Liver (tissue), 8 donors: ENCODE measurements at regions not wholly inside any gene's neighbourhood (a gene's known extent, or its start where the extent isn't known, plus 50 kb on each side); places are given as distances from the start of the nearest gene placed in this dataset.

Source experiments
- DNase-seq: peaks from one replicate; pipeline ENCODE4 v3.0.0-alpha.2; 2017; ENCODE audit warnings: low spot score
- H3K27ac ChIP-seq, 2 donors: one replicate each; pipeline ENCODE4 v1.7.0; 2013; ENCODE audit warnings: inconsistent platforms in 2 of 2, low read length in 2 of 2, control low read depth in 1 of 2, low read depth in 1 of 2, mild to moderate bottlenecking in 1 of 2
- H3K27me3 ChIP-seq, 4 donors: one replicate each; pipeline versions ENCODE4 v1.6.1 to v1.7.0; 2013; ENCODE audit warnings: low read length in 3 of 4, inconsistent platforms in 1 of 4, mild to moderate bottlenecking in 1 of 4, moderate library complexity in 1 of 4; ENCODE audit not compliant: control insufficient read depth in 4 of 4, insufficient read depth in 4 of 4
- H3K36me3 ChIP-seq, 4 donors: one replicate each; pipeline versions ENCODE4 v1.6.1 to v1.7.0; 2013; ENCODE audit warnings: low read length in 3 of 4, mild to moderate bottlenecking in 3 of 4, low read depth in 1 of 4, moderate library complexity in 1 of 4; ENCODE audit not compliant: control insufficient read depth in 4 of 4, insufficient read depth in 3 of 4
- H3K4me1 ChIP-seq, 4 donors: one replicate each; pipeline versions ENCODE4 v1.6.1 to v1.7.0; 2013; ENCODE audit warnings: low read length in 3 of 4, mild to moderate bottlenecking in 3 of 4, moderate library complexity in 1 of 4; ENCODE audit not compliant: control insufficient read depth in 4 of 4, insufficient read depth in 4 of 4
- H3K4me3 ChIP-seq, 3 donors: one replicate each; pipeline versions ENCODE4 v1.6.1 to v1.7.0; 2013; ENCODE audit warnings: low read length in 3 of 3, control low read depth in 1 of 3, low read depth in 1 of 3, mild to moderate bottlenecking in 1 of 3
- H3K9ac ChIP-seq, 2 donors: one replicate each; pipeline ENCODE4 v1.7.0; 2013; ENCODE audit warnings: low read length in 2 of 2, mild to moderate bottlenecking in 2 of 2, moderate library complexity in 2 of 2, control low read depth in 1 of 2, low read depth in 1 of 2
- H3K9me3 ChIP-seq, 4 donors: one replicate each; pipeline versions ENCODE4 v1.6.1 to v1.7.0; 2013; ENCODE audit warnings: low read length in 3 of 4; ENCODE audit not compliant: control insufficient read depth in 4 of 4
- GABPA ChIP-seq, 2 donors: IDR thresholded peaks in 1 of 2; conservative IDR thresholded peaks in 1 of 2; 2 replicates each; pipeline ENCODE4 v1.6.1; 2016; ENCODE audit warnings: antibody characterized with exemption in 2 of 2, mild to moderate bottlenecking in 1 of 2, moderate library complexity in 1 of 2
- HNF4A ChIP-seq, 2 donors: conservative IDR thresholded peaks; 2 replicates each; pipeline ENCODE4 v1.6.1; 2016; ENCODE audit warnings: antibody characterized with exemption in 2 of 2, mild to moderate bottlenecking in 2 of 2
- HNF4G ChIP-seq: IDR thresholded peaks from 2 replicates; pipeline ENCODE4 v1.6.1; 2016; ENCODE audit warnings: antibody characterized with exemption
- JUND ChIP-seq, 2 donors: IDR thresholded peaks; 2 replicates each; pipeline ENCODE4 v1.6.1; 2016; ENCODE audit warnings: antibody characterized with exemption in 2 of 2
- NR2F2 ChIP-seq: IDR thresholded peaks from 2 replicates; pipeline ENCODE4 v1.6.1; 2016; ENCODE audit warnings: antibody characterized with exemption
- RXRA ChIP-seq, 2 donors: IDR thresholded peaks; 2 replicates each; pipeline ENCODE4 v1.6.1; 2017 to 2018; ENCODE audit warnings: antibody characterized with exemption in 2 of 2, mild to moderate bottlenecking in 1 of 2
- SP1 ChIP-seq: IDR thresholded peaks from 2 replicates; pipeline ENCODE4 v1.6.1; 2018; ENCODE audit warnings: antibody characterized with exemption, mild to moderate bottlenecking
- TAF1 ChIP-seq: conservative IDR thresholded peaks from 2 replicates; pipeline ENCODE4 v1.6.1; 2016; ENCODE audit warnings: antibody characterized with exemption, mild to moderate bottlenecking
- YY1 ChIP-seq: IDR thresholded peaks from 2 replicates; pipeline ENCODE4 v1.6.1; 2016; ENCODE audit warnings: antibody characterized with exemption, mild to moderate bottlenecking
- WGBS: extraction: QIAGEN DNeasy Blood & Tissue Kit; methylation state at CpG from one replicate; pipeline ENCODE4 v1.1.7; 2013; 5-methylcytosine and 5-hydroxymethylcytosine counted together
- TF ChIP-seq, protein P1 (sequence below): IDR thresholded peaks from 2 replicates; pipeline ENCODE4 v1.6.1; 2016; ENCODE audit warnings: antibody characterized with exemption
- TF ChIP-seq, protein P2 (sequence below): IDR thresholded peaks from 2 replicates; pipeline ENCODE4 v1.6.1; 2016; ENCODE audit warnings: antibody characterized with exemption
- TF ChIP-seq, protein P3 (sequence below): fragments of 150-350 bp; IDR thresholded peaks from 2 replicates; pipeline ENCODE4 v1.5.1; 2017; ENCODE audit warnings: improper control_type of control experiment, low read depth, low read length; ENCODE audit not compliant: missing input control
- donor health status: healthy.
- donor health status: healthy.
- donor health status: healthy.
- donor health status: healthy.
- donor health status: healthy.

DNA sequence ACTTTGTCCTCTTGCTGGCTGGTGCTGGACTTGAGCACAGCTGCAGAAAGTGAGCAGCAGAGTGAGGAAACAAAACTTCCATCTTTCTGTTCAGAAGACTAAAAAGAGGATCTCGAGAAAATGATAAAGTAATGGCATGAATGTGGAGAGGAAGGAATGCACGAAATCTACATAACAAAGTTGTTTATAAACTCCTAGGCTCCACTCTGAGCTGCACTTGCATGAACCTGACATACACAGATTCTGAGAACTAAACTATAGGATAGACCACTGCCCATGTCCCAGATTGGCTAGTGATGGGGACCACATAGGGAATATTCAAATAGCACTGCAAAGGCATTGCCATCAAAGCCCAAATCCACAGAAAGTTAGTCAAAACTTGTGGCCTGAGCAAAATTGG lies 121.1 kb upstream of the MON1B start:
- no peaks in the 10 kb centered on the region for H3K36me3 ChIP-seq
- no peak for DNase-seq

DNA sequence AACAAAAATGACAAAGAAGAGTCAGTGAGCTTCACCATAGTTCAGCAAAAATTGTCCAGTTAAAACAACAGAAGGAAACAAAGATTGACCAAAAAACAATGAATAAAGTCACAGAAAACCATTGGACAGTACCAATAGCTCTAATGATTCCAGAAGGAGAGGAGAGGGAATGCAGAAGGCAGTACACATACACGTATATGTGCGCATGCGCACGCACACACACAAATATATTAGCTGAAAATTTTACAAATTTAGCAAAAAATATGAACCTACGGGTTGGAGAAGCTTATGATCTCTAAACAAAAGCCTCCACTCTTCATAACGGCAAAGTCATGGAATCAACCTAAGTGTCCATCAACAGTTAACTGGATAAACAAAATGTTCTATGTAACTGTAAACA lies 120.3 kb upstream of the MON1B start:
- WGBS, result 95% methylated on average over 6 of the region's 6 CpGs
- DNase-seq, result no peak
- H3K36me3 ChIP-seq, result no peaks in the 10 kb centered on the region
- TF ChIP-seq, protein P1, sequence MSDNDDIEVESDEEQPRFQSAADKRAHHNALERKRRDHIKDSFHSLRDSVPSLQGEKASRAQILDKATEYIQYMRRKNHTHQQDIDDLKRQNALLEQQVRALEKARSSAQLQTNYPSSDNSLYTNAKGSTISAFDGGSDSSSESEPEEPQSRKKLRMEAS, result no peak
- no peak for TF ChIP-seq TAF1
- no peak for TF ChIP-seq NR2F2
- no peak overlapping the region for H3K27ac ChIP-seq
- H3K9me3 ChIP-seq, result no peaks in the 10 kb centered on the region
- no peak overlapping the region for H3K9ac ChIP-seq
- no peaks in the 10 kb centered on the region for H3K4me1 ChIP-seq
- no peaks in the 10 kb centered on the region for H3K27me3 ChIP-seq
- no peak overlapping the region for H3K4me3 ChIP-seq

More for the DNA sequence above, 121.1 kb upstream of the MON1B start:
- Histone ChIP-seq H3K9me3 (no peaks in the 10 kb centered on the region), H3K27me3 (no peaks in the 10 kb centered on the region), H3K4me1 (no peaks in the 10 kb centered on the region), H3K27ac (no peak overlapping the region), H3K4me3 (no peak overlapping the region), H3K9ac (no peak overlapping the region)
- WGBS, result 67% methylated on average over 2 of the region's 2 CpGs
- TF ChIP-seq, protein P1, result no peak
- TF ChIP-seq HNF4A (conservative IDR thresholded peaks at IDR 0.05) (no peak), RXRA (IDR thresholded peaks at IDR 0.05) (no peak), JUND (IDR thresholded peaks at IDR 0.05) (no peak), YY1 (no peak), HNF4G (no peak)
- TF ChIP-seq, protein P2, sequence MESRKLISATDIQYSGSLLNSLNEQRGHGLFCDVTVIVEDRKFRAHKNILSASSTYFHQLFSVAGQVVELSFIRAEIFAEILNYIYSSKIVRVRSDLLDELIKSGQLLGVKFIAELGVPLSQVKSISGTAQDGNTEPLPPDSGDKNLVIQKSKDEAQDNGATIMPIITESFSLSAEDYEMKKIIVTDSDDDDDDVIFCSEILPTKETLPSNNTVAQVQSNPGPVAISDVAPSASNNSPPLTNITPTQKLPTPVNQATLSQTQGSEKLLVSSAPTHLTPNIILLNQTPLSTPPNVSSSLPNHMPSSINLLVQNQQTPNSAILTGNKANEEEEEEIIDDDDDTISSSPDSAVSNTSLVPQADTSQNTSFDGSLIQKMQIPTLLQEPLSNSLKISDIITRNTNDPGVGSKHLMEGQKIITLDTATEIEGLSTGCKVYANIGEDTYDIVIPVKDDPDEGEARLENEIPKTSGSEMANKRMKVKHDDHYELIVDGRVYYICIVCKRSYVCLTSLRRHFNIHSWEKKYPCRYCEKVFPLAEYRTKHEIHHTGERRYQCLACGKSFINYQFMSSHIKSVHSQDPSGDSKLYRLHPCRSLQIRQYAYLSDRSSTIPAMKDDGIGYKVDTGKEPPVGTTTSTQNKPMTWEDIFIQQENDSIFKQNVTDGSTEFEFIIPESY, result no peak

DNA sequence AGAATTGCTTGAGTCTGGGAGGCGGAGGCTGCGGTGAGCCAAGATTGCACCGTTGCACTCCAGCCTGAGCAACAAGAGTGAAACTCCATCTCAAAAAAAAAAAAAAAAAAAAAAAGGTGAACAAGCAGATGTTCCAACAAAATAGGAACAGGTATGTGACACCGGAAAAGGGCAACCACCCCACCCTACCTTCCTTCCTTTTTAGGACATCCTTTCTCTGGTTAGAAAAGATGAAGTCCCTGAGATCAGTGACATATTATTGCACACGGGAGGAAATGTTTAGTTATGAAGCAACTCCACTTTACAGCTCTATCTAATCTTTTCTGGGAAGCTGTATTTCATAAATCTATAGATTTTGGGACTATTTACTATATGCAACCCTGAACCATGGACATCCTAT lies 114.2 kb upstream of the MON1B start:
- 85% methylated on average over 5 of the region's 5 CpGs for WGBS
- H3K4me1 ChIP-seq, result no peaks in the 10 kb centered on the region
- H3K27me3 ChIP-seq, result no peaks in the 10 kb centered on the region
- H3K36me3 ChIP-seq, result no peaks in the 10 kb centered on the region
- H3K9ac ChIP-seq, result no peak overlapping the region
- TF ChIP-seq NR2F2, result no peak
- no peak for TF ChIP-seq GABPA (IDR thresholded peaks at IDR 0.05 in 1 of 2, conservative IDR thresholded peaks at IDR 0.05 in 1 of 2)
- TF ChIP-seq, protein P3, sequence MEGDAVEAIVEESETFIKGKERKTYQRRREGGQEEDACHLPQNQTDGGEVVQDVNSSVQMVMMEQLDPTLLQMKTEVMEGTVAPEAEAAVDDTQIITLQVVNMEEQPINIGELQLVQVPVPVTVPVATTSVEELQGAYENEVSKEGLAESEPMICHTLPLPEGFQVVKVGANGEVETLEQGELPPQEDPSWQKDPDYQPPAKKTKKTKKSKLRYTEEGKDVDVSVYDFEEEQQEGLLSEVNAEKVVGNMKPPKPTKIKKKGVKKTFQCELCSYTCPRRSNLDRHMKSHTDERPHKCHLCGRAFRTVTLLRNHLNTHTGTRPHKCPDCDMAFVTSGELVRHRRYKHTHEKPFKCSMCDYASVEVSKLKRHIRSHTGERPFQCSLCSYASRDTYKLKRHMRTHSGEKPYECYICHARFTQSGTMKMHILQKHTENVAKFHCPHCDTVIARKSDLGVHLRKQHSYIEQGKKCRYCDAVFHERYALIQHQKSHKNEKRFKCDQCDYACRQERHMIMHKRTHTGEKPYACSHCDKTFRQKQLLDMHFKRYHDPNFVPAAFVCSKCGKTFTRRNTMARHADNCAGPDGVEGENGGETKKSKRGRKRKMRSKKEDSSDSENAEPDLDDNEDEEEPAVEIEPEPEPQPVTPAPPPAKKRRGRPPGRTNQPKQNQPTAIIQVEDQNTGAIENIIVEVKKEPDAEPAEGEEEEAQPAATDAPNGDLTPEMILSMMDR, result no peak
- no peak for TF ChIP-seq RXRA (IDR thresholded peaks at IDR 0.05)
- no peak for TF ChIP-seq YY1
- TF ChIP-seq SP1, result no peak
- TF ChIP-seq, protein P1, result no peak
- TF ChIP-seq HNF4A (conservative IDR thresholded peaks at IDR 0.05), result no peak
- no peak overlapping the region for H3K27ac ChIP-seq
- no peaks in the 10 kb centered on the region for H3K9me3 ChIP-seq
- no peak for DNase-seq
- H3K4me3 ChIP-seq, result no peak overlapping the region
